Lower leg skin (tissue), 3 donors: ENCODE measurements at regions not wholly inside any gene's neighbourhood (a gene's known extent, or its start where the extent isn't known, plus 50 kb on each side); places are given as distances from the start of the nearest gene placed in this dataset.

ENCODE experiments used
- CTCF ChIP-seq, 3 donors: fragments of 450-650 bp; IDR thresholded peaks; one replicate each; pipeline ENCODE4 v1.5.1; 2016; ENCODE audit warnings: antibody characterized with exemption in 3 of 3, mild to moderate bottlenecking in 3 of 3, moderate library complexity in 2 of 3
- POLR2A ChIP-seq, 2 donors: fragments of 450-650 bp; IDR thresholded peaks; one replicate each; pipeline ENCODE4 v1.6.1; 2016 to 2017; ENCODE audit warnings: antibody characterized with exemption in 2 of 2, mild to moderate bottlenecking in 1 of 2, moderate library complexity in 1 of 2

DNA sequence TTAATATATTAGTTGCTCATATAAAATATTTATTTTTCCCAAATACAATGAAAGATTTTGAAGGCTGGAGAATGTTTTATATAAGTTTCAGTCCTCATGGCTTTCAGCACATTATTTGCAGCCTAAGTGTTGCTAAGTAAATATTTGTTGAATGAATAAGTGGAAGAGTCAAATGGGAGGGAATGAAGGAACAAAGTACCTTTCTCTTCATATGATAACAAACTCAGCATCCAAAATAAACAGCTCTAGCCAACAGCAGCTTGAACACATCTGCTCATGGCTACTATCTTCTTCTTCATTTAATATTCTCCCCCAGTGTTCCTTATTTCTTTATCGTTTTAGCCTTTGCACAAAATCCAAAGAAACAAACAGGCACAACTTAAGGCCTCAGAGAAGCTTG is 385.2 kb upstream of the PIK3C3 start:
- TF ChIP-seq CTCF (IDR thresholded peaks at IDR 0.05) (no peak), POLR2A (IDR thresholded peaks at IDR 0.05) (no peak)
